OCI-LY3 (cell line): ENCODE measurements at regions not wholly inside any gene's neighbourhood (a gene's known extent, or its start where the extent isn't known, plus 50 kb on each side); places are given as distances from the start of the nearest gene placed in this dataset.

Source experiments
- CTCF ChIP-seq: fragments of 200-600, 300-600 bp; sonication (generic); IDR thresholded peaks from 2 replicates; pipeline ENCODE4 v1.5.1; 2014; ENCODE audit warnings: antibody characterized with exemption, low read length, low read depth
- EZH2phosphoT487 ChIP-seq: fragments of 200-600 bp; shearing (Covaris generic); IDR thresholded peaks from 2 replicates; pipeline ENCODE4 v1.6.1; 2018; ENCODE audit warnings: antibody characterized with exemption, mixed run types, low read depth

GRCh38 chr4:159019356-159019755 is 83.5 kb upstream of the RAPGEF2 start:
- no peak for TF ChIP-seq CTCF
- TF ChIP-seq EZH2phosphoT487: no peak
